IMR-90 (cell line): ENCODE measurements at regions not wholly inside any gene's neighbourhood (a gene's known extent, or its start where the extent isn't known, plus 50 kb on each side); places are given as distances from the start of the nearest gene placed in this dataset.

Experiments
- CHD1 ChIP-seq: IDR thresholded peaks from 2 replicates; pipeline ENCODE4 v1.6.1; 2012; ENCODE audit warnings: low read depth, low read length, improper control_type of control experiment
- CTCF ChIP-seq: conservative IDR thresholded peaks from 2 replicates; pipeline ENCODE4 v1.5.1; 2012; ENCODE audit warnings: mild to moderate bottlenecking, low read depth, low read length, improper control_type of control experiment
- ELK1 ChIP-seq: fragments of 150-350 bp; IDR thresholded peaks from 2 replicates; pipeline ENCODE4 v1.6.1; 2016; ENCODE audit warnings: low read depth, mild to moderate bottlenecking, low read length, moderate library complexity, borderline replicate concordance
- POLR2A ChIP-seq: IDR thresholded peaks from 2 replicates; pipeline ENCODE4 v1.6.1; 2012; ENCODE audit warnings: mild to moderate bottlenecking, low read depth, low read length
- RAD21 ChIP-seq: IDR thresholded peaks from 2 replicates; pipeline ENCODE4 v1.6.1; 2012; ENCODE audit warnings: low read length, improper control_type of control experiment

GRCh38 chr18:28725876-28726275 lies 548.9 kb upstream of the CDH2 start:
- TF ChIP-seq CTCF (no peak), RAD21 (no peak), POLR2A (no peak), ELK1 (no peak), CHD1 (no peak)
